ENCODE measurements at regions not wholly inside any gene's neighbourhood (a gene's known extent, or its start where the extent isn't known, plus 50 kb on each side); places are given as distances from the start of the nearest gene placed in this dataset.

- no peak overlapping the region for H3K4me3 ChIP-seq (ENCODE audit: low read depth, low read length)
Measured at GRCh38 chr11:19478891-19479290, 233.7 kb upstream of the NAV2 start.

GRCh38 chr11:19474954-19475721 lies 234.4 kb upstream of the E2F8 start:
- no peak overlapping the region for H3K4me3 ChIP-seq (ENCODE audit: low read depth, low read length)

GRCh38 chr11:19474211-19474610 lies 233.5 kb upstream of the E2F8 start:
- no peak overlapping the region for H3K4me3 ChIP-seq (ENCODE audit: low read depth, low read length)

GRCh38 chr11:19472679-19473078 lies 231.9 kb upstream of the E2F8 start:
- no peak overlapping the region for H3K4me3 ChIP-seq (ENCODE audit: low read depth, low read length)

- H3K4me3 ChIP-seq (ENCODE audit: low read depth, low read length): no peak overlapping the region
Measured at GRCh38 chr11:19467904-19468303, 227.2 kb upstream of the E2F8 start.

GRCh38 chr11:19466314-19466713 lies 225.6 kb upstream of the E2F8 start:
- no peak overlapping the region for H3K4me3 ChIP-seq (ENCODE audit: low read depth, low read length)

- no peak overlapping the region for H3K4me3 ChIP-seq (ENCODE audit: low read depth, low read length)
Measured at GRCh38 chr11:19463976-19464375, 223.2 kb upstream of the E2F8 start.

- H3K4me3 ChIP-seq (ENCODE audit: low read depth, low read length): no peak overlapping the region
Measured at GRCh38 chr11:19460718-19461405, 220.1 kb upstream of the E2F8 start.

GRCh38 chr11:19459240-19459639 lies 218.5 kb upstream of the E2F8 start:
- H3K4me3 ChIP-seq (ENCODE audit: low read depth, low read length): no peak overlapping the region

- no peak overlapping the region for H3K4me3 ChIP-seq (ENCODE audit: low read depth, low read length)
Measured at GRCh38 chr11:19458721-19459120, 218.0 kb upstream of the E2F8 start.

- H3K4me3 ChIP-seq (ENCODE audit: low read depth, low read length): no peak overlapping the region
Measured at GRCh38 chr11:19458231-19458630, 217.5 kb upstream of the E2F8 start.

- no peak overlapping the region for H3K4me3 ChIP-seq (ENCODE audit: low read depth, low read length)
Measured at GRCh38 chr11:19455731-19456130, 215.0 kb upstream of the E2F8 start.

GRCh38 chr11:19453651-19454257 lies 213.0 kb upstream of the E2F8 start:
- no peak overlapping the region for H3K4me3 ChIP-seq (ENCODE audit: low read depth, low read length)

GRCh38 chr11:19451609-19452008 lies 210.9 kb upstream of the E2F8 start:
- H3K4me3 ChIP-seq (ENCODE audit: low read depth, low read length): no peak overlapping the region

- no peak overlapping the region for H3K4me3 ChIP-seq (ENCODE audit: low read depth, low read length)
Measured at GRCh38 chr11:19450282-19450681, 209.5 kb upstream of the E2F8 start.

- H3K4me3 ChIP-seq (ENCODE audit: low read depth, low read length): no peak overlapping the region
Measured at GRCh38 chr11:19448651-19449050, 207.9 kb upstream of the E2F8 start.

- H3K4me3 ChIP-seq (ENCODE audit: low read depth, low read length): no peak overlapping the region
Measured at GRCh38 chr11:19447150-19447566, 206.4 kb upstream of the E2F8 start.

- H3K4me3 ChIP-seq (ENCODE audit: low read depth, low read length): no peak overlapping the region
Measured at GRCh38 chr11:19445771-19446170, 205.0 kb upstream of the E2F8 start.

GRCh38 chr11:19444231-19444630 lies 203.5 kb upstream of the E2F8 start:
- H3K4me3 ChIP-seq (ENCODE audit: low read depth, low read length): no peak overlapping the region

- H3K4me3 ChIP-seq (ENCODE audit: low read depth, low read length): no peak overlapping the region
Measured at GRCh38 chr11:19442554-19442910, 201.8 kb upstream of the E2F8 start.

GRCh38 chr11:19441752-19442553 lies 201.2 kb upstream of the E2F8 start:
- H3K4me3 ChIP-seq (ENCODE audit: low read depth, low read length): no peak overlapping the region

All from iPS-11a (cell line).